Caco-2 (cell line): ENCODE measurements at regions not wholly inside any gene's neighbourhood (a gene's known extent, or its start where the extent isn't known, plus 50 kb on each side); places are given as distances from the start of the nearest gene placed in this dataset.
A peak's percentile ranks its signal among the peaks of the same experiment; 100 is the strongest.

Source experiments
- BruUV-seq: library from RNA; stranded (reverse); fragments of 400-500 nt; replicated peaks from 2 replicates; lab custom pipeline; 2021; lab: Mats Ljungman, UMichigan
- CTCF ChIA-PET: fragments of 300-600 bp; sonication (Branson Sonifier 250); formaldehyde crosslinking; loops from one replicate; lab custom pipeline; 2022; ENCODE audit warnings: antibody characterized with exemption; lab: Charles Lee
- POLR2A ChIA-PET: fragments of 300-600 bp; sonication (Branson Sonifier 250); formaldehyde crosslinking; loops from one replicate; lab custom pipeline; 2022; ENCODE audit warnings: antibody characterized with exemption; lab: Charles Lee
- DNase-seq, 2 experiments: peaks; one replicate each; pipeline versions ENCODE4 v3.0.0 to v3.0.0-alpha.2; 2020 to 2022
- H3K27me3 ChIP-seq: replicated peaks from 2 replicates; pipeline ENCODE4 v1.6.0; 2011; ENCODE audit warnings: low read length; ENCODE audit not compliant: control insufficient read depth, insufficient read depth
- H3K36me3 ChIP-seq: 2 replicates; pipeline ENCODE4 v1.5.1; 2011; ENCODE audit warnings: low read length; ENCODE audit not compliant: control insufficient read depth, insufficient read depth
- H3K4me1 ChIP-seq: fragments of 250-450 bp; sonication (Bioruptor Pico); 2 replicates; pipeline ENCODE4 v1.5.1; 2020; ENCODE audit warnings: mild to moderate bottlenecking
- H3K4me3 ChIP-seq: 2 replicates; pipeline ENCODE4 v1.5.1; 2011; ENCODE audit warnings: low read depth, mild to moderate bottlenecking, control low read depth, low read length
- H3K9me3 ChIP-seq: fragments of 250-450 bp; sonication (Bioruptor Pico); 2 replicates; pipeline ENCODE4 v1.5.1; 2020; ENCODE audit warnings: mild to moderate bottlenecking, moderate library complexity
- H3K27ac Mint-ChIP-seq: one replicate; pipeline ENCODE4 v1.8.0; 2022; ENCODE audit warnings: mixed read lengths; ENCODE audit not compliant: unreplicated experiment
- H3K27me3 Mint-ChIP-seq: one replicate; pipeline ENCODE4 v1.8.0; 2022; ENCODE audit warnings: mixed read lengths; ENCODE audit not compliant: insufficient read depth, unreplicated experiment
- H3K36me3 Mint-ChIP-seq: one replicate; pipeline ENCODE4 v1.8.0; 2022; ENCODE audit warnings: mild to moderate bottlenecking, mixed read lengths; ENCODE audit not compliant: insufficient read depth, unreplicated experiment
- H3K4me1 Mint-ChIP-seq: one replicate; pipeline ENCODE4 v1.8.0; 2022; ENCODE audit warnings: low read depth, mixed read lengths; ENCODE audit not compliant: unreplicated experiment
- H3K4me3 Mint-ChIP-seq: one replicate; pipeline ENCODE4 v1.8.0; 2022; ENCODE audit warnings: mild to moderate bottlenecking, moderate library complexity, mixed read lengths; ENCODE audit not compliant: unreplicated experiment
- H3K9me3 Mint-ChIP-seq: one replicate; pipeline ENCODE4 v1.8.0; 2022; ENCODE audit warnings: mixed read lengths; ENCODE audit not compliant: unreplicated experiment
- intact Hi-C: fragments of 100-400 bp; cut with micrococcal nuclease; formaldehyde crosslinking; loops from one replicate; pipeline ENCODE4 v1.10.0; 2022; ENCODE audit not compliant: unreplicated experiment
- TF ChIP-seq, protein P1 (sequence below), 2 experiments: fragments of 200-600 bp in 1 of 2; IDR thresholded peaks; 1 replicate in 1 of 2; 2 replicates in 1 of 2; pipeline versions ENCODE4 v1.5.1 to v1.8.0; 2011 to 2022; ENCODE audit warnings: antibody characterized with exemption in 1 of 2, control low read depth in 1 of 2, inconsistent platforms in 1 of 2, low read depth in 1 of 2, low read length in 1 of 2, mild to moderate bottlenecking in 1 of 2, moderate library complexity in 1 of 2; ENCODE audit not compliant: insufficient read depth in 1 of 2, severe bottlenecking in 1 of 2, unreplicated experiment in 1 of 2

DNA sequence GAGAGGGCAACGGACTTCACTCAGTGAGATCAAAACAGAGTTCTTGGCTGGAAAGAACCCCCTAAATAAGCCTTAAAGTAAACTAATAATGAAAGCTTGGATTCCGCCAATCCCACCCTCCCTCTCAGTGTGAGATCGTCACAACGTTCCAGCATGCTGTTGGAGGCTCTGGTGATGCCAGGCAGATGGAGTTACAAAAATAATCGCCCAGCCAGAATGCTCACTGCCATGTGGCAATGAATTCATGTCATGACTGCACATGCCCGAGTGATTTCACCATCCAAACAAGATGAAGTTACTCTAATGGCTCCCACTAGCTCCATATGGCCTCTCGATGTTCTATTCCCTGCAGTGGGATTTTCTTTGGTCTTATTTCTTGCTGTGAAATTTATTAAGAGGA, 248.0 kb downstream of the SPATA18 start:
- BruUV-seq: no TSS peak
- no peaks in the 10 kb centered on the region for H3K9me3 Mint-ChIP-seq

GRCh38 chr4:52311464-52312125, 260.5 kb downstream of the SPATA18 start:
- intact Hi-C loops: no loop called here
- DNase-seq: no peak
- Histone ChIP-seq H3K27me3 (no peaks in the 10 kb centered on the region), H3K4me1 (peaks cover 12% of the 10 kb centered on the region), H3K36me3 (no peaks in the 10 kb centered on the region), H3K9me3 (no peaks in the 10 kb centered on the region), H3K4me3 (no peak overlapping the region)
- Mint-ChIP-seq H3K4me3 (no peak overlapping the region), H3K27ac (no peak overlapping the region), H3K9me3 (no peaks in the 10 kb centered on the region), H3K27me3 (no peaks in the 10 kb centered on the region), H3K36me3 (no peaks in the 10 kb centered on the region), H3K4me1 (peaks cover 10% of the 10 kb centered on the region)
- ChIA-PET CTCF (no interaction called here), POLR2A (no interaction called here)
- TF ChIP-seq, protein P1, sequence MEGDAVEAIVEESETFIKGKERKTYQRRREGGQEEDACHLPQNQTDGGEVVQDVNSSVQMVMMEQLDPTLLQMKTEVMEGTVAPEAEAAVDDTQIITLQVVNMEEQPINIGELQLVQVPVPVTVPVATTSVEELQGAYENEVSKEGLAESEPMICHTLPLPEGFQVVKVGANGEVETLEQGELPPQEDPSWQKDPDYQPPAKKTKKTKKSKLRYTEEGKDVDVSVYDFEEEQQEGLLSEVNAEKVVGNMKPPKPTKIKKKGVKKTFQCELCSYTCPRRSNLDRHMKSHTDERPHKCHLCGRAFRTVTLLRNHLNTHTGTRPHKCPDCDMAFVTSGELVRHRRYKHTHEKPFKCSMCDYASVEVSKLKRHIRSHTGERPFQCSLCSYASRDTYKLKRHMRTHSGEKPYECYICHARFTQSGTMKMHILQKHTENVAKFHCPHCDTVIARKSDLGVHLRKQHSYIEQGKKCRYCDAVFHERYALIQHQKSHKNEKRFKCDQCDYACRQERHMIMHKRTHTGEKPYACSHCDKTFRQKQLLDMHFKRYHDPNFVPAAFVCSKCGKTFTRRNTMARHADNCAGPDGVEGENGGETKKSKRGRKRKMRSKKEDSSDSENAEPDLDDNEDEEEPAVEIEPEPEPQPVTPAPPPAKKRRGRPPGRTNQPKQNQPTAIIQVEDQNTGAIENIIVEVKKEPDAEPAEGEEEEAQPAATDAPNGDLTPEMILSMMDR (IDR thresholded peaks at IDR 0.05; ENCODE audit: insufficient read depth in 1 of 2, low read depth in 1 of 2, low read length in 1 of 2, severe bottlenecking in 1 of 2, unreplicated experiment in 1 of 2): no peak
- no TSS peak for BruUV-seq

More for the DNA sequence above, 248.0 kb downstream of the SPATA18 start:
- Histone ChIP-seq H3K27me3 (no peaks in the 10 kb centered on the region), H3K4me3 (no peak overlapping the region), H3K9me3 (no peaks in the 10 kb centered on the region), H3K4me1 (no peaks in the 10 kb centered on the region), H3K36me3 (no peaks in the 10 kb centered on the region)
- H3K36me3 Mint-ChIP-seq: no peaks in the 10 kb centered on the region
- intact Hi-C loops: no loop called here
- TF ChIP-seq, protein P1 (IDR thresholded peaks at IDR 0.05; ENCODE audit: insufficient read depth in 1 of 2, low read depth in 1 of 2, low read length in 1 of 2, severe bottlenecking in 1 of 2, unreplicated experiment in 1 of 2): no peak
- H3K4me3 Mint-ChIP-seq: no peak overlapping the region
- CTCF ChIA-PET: no interaction called here
- H3K27me3 Mint-ChIP-seq: peaks cover 2% of the 10 kb centered on the region
- POLR2A ChIA-PET: no interaction called here
- H3K4me1 Mint-ChIP-seq: no peaks in the 10 kb centered on the region
- H3K27ac Mint-ChIP-seq: no peak overlapping the region
- no peak for DNase-seq

DNA sequence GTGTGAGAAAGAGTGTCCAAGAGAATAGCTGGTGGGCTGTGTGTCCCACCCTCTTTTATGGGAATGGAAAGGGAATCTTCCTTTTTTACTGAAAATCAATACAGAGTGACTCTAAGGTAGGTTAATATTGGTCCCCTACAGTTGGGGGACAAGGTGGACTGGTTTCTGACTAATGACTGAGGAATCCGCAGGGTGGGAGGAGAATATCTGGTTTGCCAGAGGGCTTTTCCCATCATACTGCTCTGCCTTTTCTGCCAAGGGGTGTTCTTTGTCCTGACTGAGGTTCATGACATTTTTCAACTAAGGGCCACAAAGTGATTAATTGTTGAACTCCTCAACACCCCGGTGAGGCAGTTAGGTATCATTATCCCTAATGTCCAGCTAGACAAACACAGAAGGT, 261.6 kb downstream of the SPATA18 start:
- no TSS peak for BruUV-seq
- Histone ChIP-seq H3K27me3 (no peaks in the 10 kb centered on the region), H3K4me1 (peaks cover 12% of the 10 kb centered on the region), H3K4me3 (no peak overlapping the region), H3K9me3 (no peaks in the 10 kb centered on the region), H3K36me3 (no peaks in the 10 kb centered on the region)
- TF ChIP-seq, protein P1 (IDR thresholded peaks at IDR 0.05; ENCODE audit: insufficient read depth in 1 of 2, low read depth in 1 of 2, low read length in 1 of 2, severe bottlenecking in 1 of 2, unreplicated experiment in 1 of 2): no peak
- POLR2A ChIA-PET: no interaction called here
- no peak overlapping the region for H3K4me3 Mint-ChIP-seq
- peak in 1 of 2 experiments; percentile 17 for DNase-seq
- H3K27me3 Mint-ChIP-seq: no peaks in the 10 kb centered on the region
- CTCF ChIA-PET: no interaction called here
- no peaks in the 10 kb centered on the region for H3K9me3 Mint-ChIP-seq
- no peaks in the 10 kb centered on the region for H3K36me3 Mint-ChIP-seq
- H3K27ac Mint-ChIP-seq: no peak overlapping the region
- peaks cover 10% of the 10 kb centered on the region for H3K4me1 Mint-ChIP-seq
- intact Hi-C loops: no loop called here
